HFF-Myc (cell line): ENCODE measurements at regions not wholly inside any gene's neighbourhood (a gene's known extent, or its start where the extent isn't known, plus 50 kb on each side); places are given as distances from the start of the nearest gene placed in this dataset.

Source experiments
- DNase-seq: peaks from one replicate; pipeline ENCODE4 v3.0.0-alpha.2; 2011; ENCODE audit warnings: low read depth; ENCODE audit errors: extremely low read depth
- H3K4me3 ChIP-seq: replicated peaks from 2 replicates; pipeline ENCODE4 v1.5.1; 2011; ENCODE audit warnings: low read depth, mild to moderate bottlenecking, control low read depth, low read length
- CTCF ChIP-seq: IDR thresholded peaks from 2 replicates; pipeline ENCODE4 v1.5.1; 2012; ENCODE audit warnings: mild to moderate bottlenecking, low read depth, low read length, control low read depth; ENCODE audit errors: missing control alignments

GRCh38 chr2:41634686-41635085, 413.1 kb upstream of the PKDCC start:
- no peak for TF ChIP-seq CTCF
- no peak overlapping the region for H3K4me3 ChIP-seq
- no peak for DNase-seq

- H3K4me3 ChIP-seq: no peak overlapping the region
- DNase-seq: no peak
- TF ChIP-seq CTCF: no peak
These were observed 402.9 kb upstream of the PKDCC start for GRCh38 chr2:41644936-41645335.

GRCh38 chr2:41647468-41648050, 400.3 kb upstream of the PKDCC start:
- H3K4me3 ChIP-seq: no peak overlapping the region
- DNase-seq: no peak
- no peak for TF ChIP-seq CTCF

- no peak for TF ChIP-seq CTCF
- no peak overlapping the region for H3K4me3 ChIP-seq
- no peak for DNase-seq
These were observed 390.6 kb upstream of the PKDCC start for GRCh38 chr2:41657226-41657625.

GRCh38 chr2:41659758-41660157, 388.1 kb upstream of the PKDCC start:
- DNase-seq: no peak
- H3K4me3 ChIP-seq: no peak overlapping the region
- no peak for TF ChIP-seq CTCF

GRCh38 chr2:41662461-41662860, 385.4 kb upstream of the PKDCC start:
- H3K4me3 ChIP-seq: no peak overlapping the region

More at GRCh38 chr2:41662461-41662860, 385.4 kb upstream of the PKDCC start:
- no peak for DNase-seq
- TF ChIP-seq CTCF: no peak
